ENCODE measurements at regions not wholly inside any gene's neighbourhood (a gene's known extent, or its start where the extent isn't known, plus 50 kb on each side); places are given as distances from the start of the nearest gene placed in this dataset.

- Histone ChIP-seq H3K4me3 (no peak overlapping the region), H3K27me3 (no peaks in the 10 kb centered on the region), H3K9me3 (no peaks in the 10 kb centered on the region), H3K27ac (no peak overlapping the region), H3K4me1 (peaks cover 6% of the 10 kb centered on the region), H3K36me3 (no peaks in the 10 kb centered on the region)
- intact Hi-C loops (cut with DNase I): no loop called here
- TF ChIP-seq POLR2A (IDR thresholded peaks at IDR 0.05) (no peak), POLR2AphosphoS5 (IDR thresholded peaks at IDR 0.05; ENCODE audit: insufficient read depth in 1 of 2, low read depth in 1 of 2) (no peak), CTCF (IDR thresholded peaks at IDR 0.05) (no peak)
- no peak for DNase-seq (ENCODE audit: extremely low spot score in 2 of 2)
Observed at GRCh38 chr4:26237916-26238315, 82.9 kb upstream of the RBPJ start.

- Histone ChIP-seq H3K4me3 (no peak overlapping the region), H3K4me1 (peaks cover 6% of the 10 kb centered on the region), H3K27me3 (no peaks in the 10 kb centered on the region), H3K27ac (no peak overlapping the region), H3K36me3 (no peaks in the 10 kb centered on the region), H3K9me3 (no peaks in the 10 kb centered on the region)
- TF ChIP-seq POLR2AphosphoS5 (IDR thresholded peaks at IDR 0.05; ENCODE audit: insufficient read depth in 1 of 2, low read depth in 1 of 2): no peak
- no peak for TF ChIP-seq POLR2A (IDR thresholded peaks at IDR 0.05)
- TF ChIP-seq CTCF (IDR thresholded peaks at IDR 0.05): no peak
- DNase-seq (ENCODE audit: extremely low spot score in 2 of 2): no peak
- intact Hi-C loops (cut with DNase I): no loop called here
Observed at GRCh38 chr4:26238426-26238777, 82.4 kb upstream of the RBPJ start.

GRCh38 chr4:26238778-26239679 lies 81.8 kb upstream of the RBPJ start:
- Histone ChIP-seq H3K4me3 (no peak overlapping the region), H3K27me3 (no peaks in the 10 kb centered on the region), H3K27ac (no peak overlapping the region), H3K36me3 (no peaks in the 10 kb centered on the region), H3K9me3 (no peaks in the 10 kb centered on the region), H3K4me1 (peaks cover 6% of the 10 kb centered on the region)
- intact Hi-C loops (cut with DNase I): no loop called here
- TF ChIP-seq CTCF (IDR thresholded peaks at IDR 0.05): no peak
- no peak for TF ChIP-seq POLR2A (IDR thresholded peaks at IDR 0.05)
- no peak for TF ChIP-seq POLR2AphosphoS5 (IDR thresholded peaks at IDR 0.05; ENCODE audit: insufficient read depth in 1 of 2, low read depth in 1 of 2)
- no peak for DNase-seq (ENCODE audit: extremely low spot score in 2 of 2)

- H3K9me3 ChIP-seq: no peaks in the 10 kb centered on the region
- no peak for DNase-seq (ENCODE audit: extremely low spot score in 2 of 2)
- H3K27ac ChIP-seq: no peak overlapping the region
- peaks cover 6% of the 10 kb centered on the region for H3K4me1 ChIP-seq
- H3K27me3 ChIP-seq: no peaks in the 10 kb centered on the region
- intact Hi-C loops (cut with DNase I): no loop called here
- TF ChIP-seq CTCF (IDR thresholded peaks at IDR 0.05) (no peak), POLR2A (IDR thresholded peaks at IDR 0.05) (no peak), POLR2AphosphoS5 (IDR thresholded peaks at IDR 0.05; ENCODE audit: insufficient read depth in 1 of 2, low read depth in 1 of 2) (no peak)
- H3K4me3 ChIP-seq: no peak overlapping the region
- no peaks in the 10 kb centered on the region for H3K36me3 ChIP-seq
Observed at GRCh38 chr4:26239801-26240200, 81.0 kb upstream of the RBPJ start.

- peaks cover 6% of the 10 kb centered on the region for H3K4me1 ChIP-seq
- TF ChIP-seq POLR2AphosphoS5 (IDR thresholded peaks at IDR 0.05; ENCODE audit: insufficient read depth in 1 of 2, low read depth in 1 of 2) (no peak), CTCF (IDR thresholded peaks at IDR 0.05) (no peak), POLR2A (IDR thresholded peaks at IDR 0.05) (no peak)
- no peak for DNase-seq (ENCODE audit: extremely low spot score in 2 of 2)
- no peaks in the 10 kb centered on the region for H3K27me3 ChIP-seq
- H3K27ac ChIP-seq: no peak overlapping the region
- H3K9me3 ChIP-seq: no peaks in the 10 kb centered on the region
- no peak overlapping the region for H3K4me3 ChIP-seq
- intact Hi-C loops (cut with DNase I): no loop called here
- no peaks in the 10 kb centered on the region for H3K36me3 ChIP-seq
Observed at GRCh38 chr4:26241179-26241578, 79.6 kb upstream of the RBPJ start.

Measured in vagina (tissue), 2 donors.